Esophagus muscularis mucosa (tissue), 4 donors: ENCODE measurements at regions not wholly inside any gene's neighbourhood (a gene's known extent, or its start where the extent isn't known, plus 50 kb on each side); places are given as distances from the start of the nearest gene placed in this dataset.

Experiments used
- CTCF ChIP-seq, 3 experiments: fragments of 200-600 bp in 2 of 3; fragments of 450-650 bp in 1 of 3; sonication (generic) in 2 of 3; IDR thresholded peaks; one replicate each; pipeline ENCODE4 v1.5.1; 2017 to 2019; ENCODE audit warnings: antibody characterized with exemption in 3 of 3, mild to moderate bottlenecking in 2 of 3, moderate library complexity in 1 of 3
- EP300 ChIP-seq: sonication (generic); formaldehyde crosslinking; IDR thresholded peaks from one replicate; pipeline ENCODE4 v1.6.1; 2017; ENCODE audit warnings: antibody characterized with exemption
- POLR2A ChIP-seq: fragments of 450-650 bp; IDR thresholded peaks from one replicate; pipeline ENCODE4 v1.6.1; 2017; ENCODE audit warnings: antibody characterized with exemption, moderate library complexity, mild to moderate bottlenecking, low read depth

- TF ChIP-seq CTCF (IDR thresholded peaks at IDR 0.05) = no peak
- no peak for TF ChIP-seq POLR2A
- TF ChIP-seq EP300 = no peak
Observed at GRCh38 chr2:150415022-150415421, 72.4 kb downstream of the RND3 start.
